Stimulated activated CD8-positive, alpha-beta memory T cell treated with anti-CD3 and anti-CD28 coated beads, Interleukin-7, amount 100 ng/mL, for 1 hour (primary cell): ENCODE measurements at regions not wholly inside any gene's neighbourhood (a gene's known extent, or its start where the extent isn't known, plus 50 kb on each side); places are given as distances from the start of the nearest gene placed in this dataset.
"Not testable (repeated sequence)": the region's sequence is repeated elsewhere in the genome, so short reads cannot be mapped to it uniquely, and the experiment has no call there.

Experiments
- DNase-seq, 2 donors: peaks; one replicate each; pipeline ENCODE4 v3.0.0-alpha.2; 2020; ENCODE audit warnings: low read depth in 2 of 2

DNA sequence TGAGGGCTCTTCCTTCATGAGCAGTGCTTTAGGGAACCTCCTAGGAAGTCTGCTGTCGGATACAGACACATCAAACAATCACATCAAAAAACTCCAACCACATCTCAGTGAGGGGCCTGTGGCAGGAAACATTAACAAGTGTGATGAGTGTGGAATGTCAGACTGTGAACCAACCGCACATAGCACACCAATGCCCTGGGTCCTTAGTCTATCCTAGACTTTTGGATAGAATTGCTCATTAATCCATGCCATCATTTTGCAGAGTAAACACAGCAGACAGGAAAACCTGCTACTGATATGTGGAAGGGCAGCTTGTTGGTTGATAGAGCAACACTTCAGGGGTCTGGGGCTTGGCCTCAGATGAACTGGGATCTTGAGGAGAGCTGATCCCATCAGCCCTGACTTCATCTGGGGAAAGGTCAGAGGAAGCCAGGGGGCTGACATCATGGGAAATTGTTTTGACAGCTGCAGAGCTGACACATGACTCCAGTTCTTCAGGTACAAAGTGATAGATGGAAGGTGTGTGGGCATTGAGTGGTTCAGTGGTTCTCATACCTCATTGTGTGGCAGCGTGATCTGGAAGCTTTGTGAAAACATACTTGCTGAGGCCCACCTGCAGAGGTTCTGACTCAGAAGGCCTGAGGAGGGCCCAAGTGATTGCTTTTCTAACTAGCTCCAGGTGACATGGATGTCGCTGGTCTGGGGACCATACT, 193.3 kb downstream of the DIRAS2 start:
- no peak for DNase-seq

DNA sequence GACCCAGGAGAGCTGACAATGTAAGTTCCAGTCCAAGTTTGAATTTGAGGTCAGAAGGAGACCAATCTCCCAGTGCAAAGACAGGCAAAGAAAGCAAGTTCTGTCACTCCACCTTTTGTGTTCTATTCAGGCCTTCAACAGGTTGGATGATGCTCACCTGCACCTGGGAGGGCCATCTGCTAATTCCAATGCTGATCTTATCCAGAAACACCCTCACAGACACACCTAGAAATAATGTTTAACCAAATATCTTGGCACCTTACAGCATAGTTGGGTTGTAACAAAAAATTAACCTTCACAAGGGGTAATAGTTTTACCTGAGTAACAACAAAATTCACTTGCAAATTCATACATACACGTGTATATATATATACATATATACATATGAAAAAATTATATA, 190.8 kb downstream of the DIRAS2 start:
- no peak for DNase-seq

DNA sequence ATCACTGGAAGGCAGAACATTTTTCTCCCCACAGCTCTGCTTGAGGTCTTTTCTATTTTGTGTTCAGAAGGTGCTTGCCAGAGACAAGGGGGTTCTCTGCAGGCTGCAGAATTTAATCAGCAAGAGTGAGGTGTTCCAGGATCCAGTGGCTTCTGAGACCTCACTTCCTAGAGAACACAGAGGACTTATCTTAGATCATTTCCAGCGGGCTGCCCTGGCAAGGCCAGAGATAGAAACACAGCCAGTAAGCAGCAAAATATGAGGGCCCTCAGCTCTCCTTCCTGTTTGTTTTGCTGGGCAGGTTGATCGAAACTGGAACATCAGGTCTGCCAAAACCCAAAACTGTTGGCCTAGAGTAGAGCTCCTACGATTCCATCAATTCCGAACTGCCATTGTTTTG, 187.3 kb downstream of the DIRAS2 start:
- no peak for DNase-seq

DNA sequence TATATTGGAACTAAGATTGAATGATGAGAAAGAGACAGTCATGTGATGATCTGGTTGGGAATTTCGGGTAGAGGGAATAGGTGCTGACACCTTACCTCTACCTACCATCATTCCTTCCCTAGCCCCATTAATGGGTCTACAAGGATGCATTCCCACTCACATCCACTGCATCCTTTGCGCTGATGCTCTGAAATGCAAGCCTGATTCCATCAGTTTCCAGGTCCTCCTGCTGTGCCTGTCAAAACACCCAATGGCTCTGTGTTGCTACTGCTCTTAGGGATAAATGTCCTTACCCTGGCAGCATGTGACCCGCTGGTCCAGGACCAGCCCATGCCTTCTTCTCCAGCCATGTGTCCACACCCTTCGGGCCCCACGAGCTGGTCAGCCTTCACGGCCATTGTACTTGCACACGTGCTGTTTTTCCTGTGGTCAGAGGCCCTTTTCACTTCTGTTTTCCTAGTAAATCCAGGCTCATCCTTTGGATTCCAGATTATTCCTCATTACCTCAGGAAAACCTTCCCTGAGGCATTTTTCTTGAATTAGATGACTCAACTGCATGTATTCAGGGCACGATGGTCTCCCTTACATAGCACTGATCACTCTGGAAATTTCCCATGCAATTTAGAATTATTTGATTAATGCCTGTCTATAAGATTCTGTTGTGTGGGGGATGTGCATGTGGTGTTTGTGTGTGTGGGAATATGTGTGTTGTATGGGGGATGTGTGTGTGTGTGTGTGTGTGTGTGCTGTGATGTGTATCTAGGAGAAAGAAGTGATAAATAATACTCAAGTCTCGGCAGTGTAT, 185.0 kb downstream of the DIRAS2 start:
- no peak for DNase-seq

DNA sequence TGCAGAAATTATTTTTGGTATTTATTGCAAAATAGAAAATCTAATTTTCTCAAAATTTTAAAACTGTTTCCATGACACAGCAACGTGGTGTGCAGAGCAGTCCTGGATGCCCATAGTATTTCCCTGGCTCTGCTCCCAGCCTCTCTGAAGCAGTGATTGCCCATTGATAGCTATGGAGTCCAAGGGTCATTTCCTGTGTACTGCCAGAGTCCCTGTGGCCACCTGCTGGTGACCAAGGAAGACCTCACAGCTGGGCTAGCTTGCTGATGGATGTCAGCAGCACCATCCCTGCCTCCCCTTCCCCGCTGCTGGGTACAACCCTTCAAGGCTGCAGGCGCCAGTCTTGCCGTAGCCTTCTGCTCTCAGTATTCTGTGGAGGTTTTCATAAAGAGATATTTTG, 184.1 kb downstream of the DIRAS2 start:
- no peak for DNase-seq

DNA sequence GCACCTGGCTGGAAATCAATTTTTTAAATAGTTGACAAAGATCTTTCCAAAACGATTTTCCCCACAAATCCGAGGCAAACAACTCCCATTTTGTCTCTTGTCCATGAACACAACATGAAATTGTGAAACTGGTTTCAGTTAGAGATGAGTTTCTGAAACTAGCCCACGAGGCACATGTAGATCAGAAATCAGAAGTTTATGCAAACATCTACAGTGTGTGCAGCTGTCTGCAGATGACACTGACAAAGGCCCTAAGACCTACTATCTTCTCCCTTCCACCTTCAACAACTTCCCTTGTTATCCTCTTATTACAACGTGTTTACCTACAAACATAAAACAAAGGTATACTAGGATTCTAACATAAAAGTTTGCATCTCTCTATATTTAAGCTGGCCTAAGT, 183.3 kb downstream of the DIRAS2 start:
- no peak for DNase-seq

DNA sequence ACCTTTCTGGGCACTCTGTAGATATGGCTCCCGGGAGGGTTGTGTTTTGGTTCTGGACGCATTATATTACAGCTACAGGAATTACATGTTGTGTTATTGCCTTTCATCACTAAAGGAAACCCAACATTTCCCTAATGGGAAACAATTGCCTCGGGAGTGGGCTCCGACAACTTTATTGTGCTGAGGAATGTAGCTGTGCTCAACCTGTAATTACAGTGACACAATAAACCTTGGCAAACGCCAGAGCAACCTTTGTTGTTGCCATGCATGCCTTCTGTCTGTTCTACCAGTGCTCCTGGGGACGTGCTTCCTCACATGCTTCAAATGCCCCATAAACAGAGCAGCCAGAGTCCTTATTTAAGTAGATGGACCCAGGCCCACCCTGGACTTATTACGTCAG, 182.4 kb downstream of the DIRAS2 start:
- no peak for DNase-seq

DNA sequence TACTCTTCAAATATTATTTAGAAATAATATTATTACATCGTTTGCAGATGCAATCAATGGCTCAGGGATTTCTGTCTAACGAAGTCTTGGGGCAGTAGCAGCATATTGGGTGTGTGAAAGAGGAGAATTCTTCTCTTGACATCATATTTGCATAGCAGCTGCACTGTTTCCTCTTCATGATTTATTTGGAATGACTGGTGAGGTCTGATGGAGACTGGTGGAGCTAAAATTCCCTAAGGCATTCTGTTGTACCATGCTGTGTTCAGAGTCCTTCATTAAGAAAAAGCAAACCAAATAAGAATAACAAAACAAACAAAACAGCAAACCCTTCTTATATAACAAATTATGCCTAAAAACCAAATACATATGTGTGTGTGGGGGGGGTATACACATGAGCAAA, 177.6 kb downstream of the DIRAS2 start:
- DNase-seq = no peak

DNA sequence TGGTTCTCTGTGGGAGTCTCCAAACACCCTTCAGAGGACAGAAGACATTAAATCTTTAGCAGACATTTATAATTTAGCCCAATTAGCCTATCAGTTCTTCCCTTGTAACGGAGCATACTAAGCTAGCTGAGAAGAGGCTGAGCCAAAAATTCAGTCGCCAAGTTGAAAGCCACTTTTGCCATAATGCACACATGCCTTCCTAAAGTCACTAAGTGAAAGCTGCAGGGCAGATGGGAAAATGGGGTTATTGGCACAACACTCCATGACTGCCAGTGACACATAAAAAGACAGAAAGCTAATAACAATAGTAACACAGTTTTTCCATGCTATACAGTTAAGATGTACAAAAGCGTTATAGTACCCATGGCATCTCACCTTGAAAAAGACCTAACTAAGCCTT, 176.2 kb downstream of the DIRAS2 start:
- no peak for DNase-seq

DNA sequence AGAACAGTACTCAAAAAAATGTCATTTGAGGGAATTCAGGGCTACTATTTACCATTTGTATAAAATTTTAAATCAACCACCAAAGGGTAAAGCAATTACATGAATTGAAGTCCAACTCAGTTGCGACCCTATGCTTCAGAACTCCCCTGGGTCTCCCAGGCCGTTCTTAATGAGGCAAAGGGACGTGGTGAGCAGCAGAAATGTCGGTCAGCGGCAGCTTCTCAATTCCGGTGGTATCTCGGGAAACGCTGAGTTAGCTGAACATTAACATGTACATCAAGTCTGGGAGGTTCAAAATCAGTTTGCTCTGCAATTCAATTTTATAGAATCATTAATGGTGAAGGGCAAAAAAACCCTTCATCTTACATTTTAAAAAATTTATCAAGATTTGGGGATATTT, 173.2 kb downstream of the DIRAS2 start:
- DNase-seq = no peak

DNA sequence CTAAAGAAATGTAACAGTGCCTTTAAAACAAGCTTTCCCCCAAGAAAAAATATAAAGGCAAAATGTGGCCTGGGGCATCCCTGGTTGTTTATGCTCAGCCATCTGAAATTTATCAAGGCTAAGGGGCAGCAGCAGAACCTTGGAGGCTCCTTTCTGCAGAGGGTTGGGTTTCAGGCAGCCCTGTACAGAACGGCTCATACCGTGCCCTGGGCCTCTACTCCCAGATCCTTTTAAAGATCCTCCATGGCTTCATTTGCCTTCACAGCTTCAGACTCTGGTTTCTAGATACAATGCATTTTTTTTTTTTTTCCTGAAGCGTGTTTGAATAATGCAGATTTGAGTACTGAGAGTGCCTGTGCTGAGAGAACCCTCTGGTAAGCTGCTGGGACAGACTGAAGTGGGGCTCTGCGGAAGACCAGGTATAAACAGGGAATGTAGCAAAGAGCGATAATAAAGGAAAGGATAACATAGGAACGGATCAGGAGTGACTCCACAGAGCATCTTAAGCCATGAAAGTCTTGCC, 172.7 kb downstream of the DIRAS2 start:
- DNase-seq = no peak

DNA sequence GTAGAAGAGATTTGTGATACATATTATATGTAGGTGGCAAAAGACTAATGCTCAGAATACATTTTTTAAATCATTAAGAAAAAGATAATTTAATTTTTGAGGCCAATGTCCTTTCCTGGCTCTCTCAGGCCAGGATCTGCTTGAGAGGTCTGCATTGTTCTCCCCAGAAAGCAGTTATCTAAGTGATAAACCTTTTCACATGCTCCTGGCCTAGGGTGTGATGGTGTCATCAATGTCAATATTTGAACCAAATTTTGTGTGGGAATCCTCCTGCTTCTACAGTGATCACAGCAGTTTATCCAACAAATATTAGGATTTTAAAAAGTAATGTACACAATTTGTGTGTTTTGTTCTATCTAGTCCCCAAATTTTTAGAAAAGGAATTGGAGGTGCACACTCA, 166.6 kb downstream of the DIRAS2 start:
- DNase-seq = no peak

DNA sequence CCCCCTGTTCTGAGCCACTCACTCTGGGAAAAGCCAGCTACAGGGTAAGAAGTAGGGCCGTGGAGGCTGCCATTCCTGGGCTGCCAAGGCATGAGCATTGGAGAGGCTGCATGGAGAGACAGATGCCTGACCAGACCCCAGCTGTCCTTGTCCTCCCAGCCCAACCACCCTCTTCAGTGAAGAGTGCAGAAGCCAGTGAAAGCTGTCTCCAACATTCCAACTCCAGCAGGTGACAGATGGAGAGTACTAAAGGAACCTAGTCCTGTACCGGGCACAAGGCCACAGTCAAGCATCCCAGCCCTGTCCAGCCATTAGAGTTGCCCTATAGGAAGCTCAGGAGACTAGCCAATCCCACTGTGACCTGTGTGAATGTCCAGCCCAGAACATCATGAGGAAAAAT, 165.1 kb downstream of the DIRAS2 start:
- DNase-seq = no peak

DNA sequence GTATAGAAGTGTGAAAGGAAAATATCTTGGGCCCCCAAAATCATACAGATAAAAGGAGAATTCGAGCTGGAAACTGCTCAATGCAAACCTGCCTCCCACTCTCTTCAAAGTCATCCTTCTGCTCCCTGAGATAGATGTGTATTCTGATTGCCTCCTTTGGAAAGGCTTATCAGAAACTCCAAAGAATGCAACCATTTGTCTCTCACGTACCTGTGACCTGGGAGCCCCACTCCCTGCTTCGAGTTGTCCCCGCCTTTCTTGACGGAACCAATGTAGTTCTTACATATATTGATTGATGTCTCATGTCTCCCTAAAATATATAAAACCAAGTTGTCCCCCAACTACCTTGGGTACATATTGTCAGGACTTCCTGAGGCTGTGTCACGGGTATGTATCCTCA, 163.8 kb downstream of the DIRAS2 start:
- DNase-seq = no peak

DNA sequence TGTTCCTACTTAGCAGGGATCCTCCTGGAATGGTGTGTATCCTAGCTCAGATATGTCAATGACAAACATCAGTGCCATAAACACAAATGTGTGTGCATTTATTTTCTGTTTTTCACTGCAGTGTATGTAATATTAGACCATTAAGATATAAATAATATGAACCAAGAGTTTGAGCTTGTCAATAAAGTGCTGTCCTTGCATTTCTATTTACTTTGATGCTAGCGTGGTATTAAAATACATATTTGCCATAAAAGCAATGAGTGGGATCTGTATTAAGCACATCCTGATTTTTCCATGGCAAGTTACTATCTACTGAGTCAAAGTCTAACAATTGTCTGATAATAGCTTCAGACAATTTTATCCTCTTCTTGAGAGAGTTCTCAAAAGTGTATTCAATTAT, 157.6 kb downstream of the DIRAS2 start:
- no peak for DNase-seq

DNA sequence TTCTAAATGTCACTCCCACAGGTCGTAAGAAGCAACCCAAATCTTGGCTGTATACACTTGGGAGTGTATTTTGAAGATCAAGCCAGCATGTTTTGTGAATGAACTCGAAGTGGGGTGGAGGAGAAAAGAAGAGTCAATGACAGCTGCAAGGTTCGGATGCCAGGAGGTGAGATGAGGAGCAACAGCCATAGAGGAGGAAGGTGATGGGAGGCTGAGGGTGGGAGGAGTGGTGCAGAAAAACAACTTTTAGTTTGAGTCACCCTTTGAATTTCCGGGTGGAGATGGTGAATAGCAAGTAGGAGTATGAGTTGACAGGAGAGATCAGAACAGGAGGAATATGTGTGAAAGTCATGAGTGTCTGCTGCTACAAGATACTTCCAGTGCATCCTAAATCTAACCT, 153.6 kb downstream of the DIRAS2 start:
- no peak for DNase-seq

DNA sequence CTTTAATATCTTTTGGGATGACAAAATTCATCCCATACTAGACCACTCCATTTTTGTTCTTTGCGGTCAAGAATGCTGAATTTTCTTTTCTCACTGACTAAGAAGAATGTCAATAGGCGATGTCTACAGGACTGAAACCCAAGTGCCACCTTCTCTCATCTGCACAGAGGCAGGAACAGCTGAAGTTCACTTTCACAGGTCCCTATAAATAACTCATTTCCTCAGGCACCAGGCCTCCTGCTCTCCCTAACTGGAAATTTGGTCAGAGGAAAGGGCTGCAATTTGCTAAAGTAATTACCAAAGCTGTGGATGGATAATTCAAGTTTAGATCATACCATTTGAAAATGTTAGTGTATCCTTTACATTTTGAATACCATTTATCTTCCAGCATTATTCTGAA, 142.9 kb downstream of the DIRAS2 start:
- no peak for DNase-seq

DNA sequence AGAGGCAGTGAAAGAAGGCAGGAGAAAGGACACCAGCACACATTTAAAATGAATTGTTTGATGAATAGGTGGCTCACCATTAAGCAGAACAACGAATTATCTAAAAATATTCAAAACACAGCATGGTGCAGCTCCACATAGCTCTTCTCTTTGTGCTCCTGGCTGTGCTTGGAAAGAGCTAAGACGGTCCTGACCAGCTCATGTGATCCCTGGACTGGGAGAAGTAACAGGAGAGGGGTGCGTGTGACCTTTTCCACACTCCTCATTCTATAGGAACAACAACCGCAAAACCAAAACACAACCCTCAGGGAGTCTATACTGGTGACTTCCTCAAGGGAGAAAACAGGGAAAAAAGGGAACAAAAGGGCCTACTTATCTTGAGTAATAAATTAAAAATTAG, 140.5 kb downstream of the DIRAS2 start:
- DNase-seq = no peak

DNA sequence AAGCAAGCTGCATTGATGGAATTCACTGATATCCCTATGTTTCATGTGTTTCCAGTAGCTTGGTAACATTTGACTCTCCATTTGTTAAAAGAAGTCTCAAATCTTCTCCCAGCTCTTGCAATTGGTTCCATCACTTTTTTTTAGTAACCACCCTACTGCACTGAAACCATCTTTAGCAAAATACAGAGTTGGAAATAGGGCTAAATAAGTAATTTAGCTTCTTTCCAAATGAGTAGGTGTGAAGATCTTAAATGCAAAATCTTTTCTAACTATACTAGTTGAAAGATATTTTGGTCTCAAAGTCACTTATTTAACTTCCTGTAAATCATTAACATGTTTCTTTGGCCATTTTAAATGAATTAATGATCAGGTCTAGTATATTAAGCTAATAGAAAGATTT, 138.1 kb downstream of the DIRAS2 start:
- no peak for DNase-seq

DNA sequence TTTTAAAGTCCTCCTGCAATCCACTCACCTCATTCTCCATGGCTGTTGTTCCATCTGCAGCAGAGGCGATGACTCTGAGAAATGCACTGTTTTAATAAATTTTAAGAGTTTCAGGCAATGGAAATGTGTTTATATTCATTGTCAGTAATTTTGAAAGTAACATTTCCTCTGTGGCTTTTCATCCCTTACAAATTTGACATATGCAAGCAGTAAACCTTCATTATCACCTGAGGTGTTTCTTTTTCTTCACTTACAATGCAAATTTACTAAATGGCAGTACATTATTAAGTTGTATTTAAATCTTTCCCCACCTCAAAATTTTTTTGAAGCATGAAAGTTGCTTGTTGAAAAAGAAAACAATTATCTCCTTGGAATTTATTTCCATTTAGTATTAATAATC, 136.9 kb downstream of the DIRAS2 start:
- no peak for DNase-seq

DNA sequence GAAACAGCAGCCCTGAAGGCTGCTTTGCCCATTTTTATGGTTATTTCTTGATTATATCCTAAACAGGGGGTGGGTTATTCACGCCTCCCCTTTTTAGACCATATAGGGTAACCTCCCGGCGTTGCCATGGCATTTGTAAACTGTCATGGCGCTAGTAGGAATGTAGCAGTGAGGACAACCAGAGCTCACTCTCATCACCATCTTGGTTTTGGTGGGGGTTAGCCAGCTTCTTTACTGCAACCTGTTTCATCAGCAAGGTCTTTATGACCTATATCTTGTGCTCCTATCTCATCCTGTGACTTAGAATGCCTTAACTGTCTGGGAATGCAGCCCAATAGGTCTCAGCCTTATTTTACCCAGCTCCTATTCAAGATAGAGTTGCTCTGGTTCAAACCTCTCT, 136.2 kb downstream of the DIRAS2 start:
- DNase-seq = not testable (repeated sequence)

DNA sequence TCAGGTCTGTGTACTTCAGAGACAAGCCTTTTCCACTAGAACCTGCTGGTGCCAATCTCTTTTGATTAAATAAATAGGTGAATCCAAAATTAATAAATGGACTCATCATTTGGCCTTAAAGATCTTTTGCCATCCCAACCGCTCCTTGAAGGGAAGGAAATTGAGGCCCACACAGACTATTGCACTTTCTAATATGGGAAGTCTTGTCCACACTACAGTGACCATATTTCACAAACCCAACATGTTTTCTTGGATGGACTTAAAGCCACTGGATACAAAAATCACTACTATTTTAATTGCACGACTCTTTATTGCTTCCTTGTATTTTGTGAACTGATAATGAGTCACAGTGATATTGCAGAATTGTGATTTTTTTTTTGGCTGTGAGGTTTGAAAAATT, 135.0 kb downstream of the DIRAS2 start:
- no peak for DNase-seq

DNA sequence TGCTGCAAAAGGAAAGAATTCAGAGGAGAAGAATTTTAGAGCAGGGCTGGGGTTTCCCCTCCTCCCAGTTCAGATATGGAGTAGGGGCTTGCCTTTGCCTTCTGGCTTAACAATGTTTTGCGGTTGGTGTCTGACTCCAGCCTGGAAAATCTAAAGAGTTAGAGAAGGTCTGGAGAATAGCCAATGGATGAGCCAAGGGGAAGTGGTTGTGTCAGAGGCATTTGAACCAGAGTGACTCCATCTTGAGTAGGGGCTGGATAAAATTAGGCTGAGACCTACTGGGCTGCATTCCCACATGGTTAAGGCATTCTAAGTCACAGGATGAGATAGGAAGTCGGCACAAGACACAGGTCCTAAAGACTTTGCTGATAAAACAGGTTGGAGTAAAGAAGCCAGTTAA, 133.7 kb downstream of the DIRAS2 start:
- DNase-seq = no peak
